ENCODE measurements at regions not wholly inside any gene's neighbourhood (a gene's known extent, or its start where the extent isn't known, plus 50 kb on each side); places are given as distances from the start of the nearest gene placed in this dataset.
"Not testable (repeated sequence)": the region's sequence is repeated elsewhere in the genome, so short reads cannot be mapped to it uniquely, and the experiment has no call there.

DNA sequence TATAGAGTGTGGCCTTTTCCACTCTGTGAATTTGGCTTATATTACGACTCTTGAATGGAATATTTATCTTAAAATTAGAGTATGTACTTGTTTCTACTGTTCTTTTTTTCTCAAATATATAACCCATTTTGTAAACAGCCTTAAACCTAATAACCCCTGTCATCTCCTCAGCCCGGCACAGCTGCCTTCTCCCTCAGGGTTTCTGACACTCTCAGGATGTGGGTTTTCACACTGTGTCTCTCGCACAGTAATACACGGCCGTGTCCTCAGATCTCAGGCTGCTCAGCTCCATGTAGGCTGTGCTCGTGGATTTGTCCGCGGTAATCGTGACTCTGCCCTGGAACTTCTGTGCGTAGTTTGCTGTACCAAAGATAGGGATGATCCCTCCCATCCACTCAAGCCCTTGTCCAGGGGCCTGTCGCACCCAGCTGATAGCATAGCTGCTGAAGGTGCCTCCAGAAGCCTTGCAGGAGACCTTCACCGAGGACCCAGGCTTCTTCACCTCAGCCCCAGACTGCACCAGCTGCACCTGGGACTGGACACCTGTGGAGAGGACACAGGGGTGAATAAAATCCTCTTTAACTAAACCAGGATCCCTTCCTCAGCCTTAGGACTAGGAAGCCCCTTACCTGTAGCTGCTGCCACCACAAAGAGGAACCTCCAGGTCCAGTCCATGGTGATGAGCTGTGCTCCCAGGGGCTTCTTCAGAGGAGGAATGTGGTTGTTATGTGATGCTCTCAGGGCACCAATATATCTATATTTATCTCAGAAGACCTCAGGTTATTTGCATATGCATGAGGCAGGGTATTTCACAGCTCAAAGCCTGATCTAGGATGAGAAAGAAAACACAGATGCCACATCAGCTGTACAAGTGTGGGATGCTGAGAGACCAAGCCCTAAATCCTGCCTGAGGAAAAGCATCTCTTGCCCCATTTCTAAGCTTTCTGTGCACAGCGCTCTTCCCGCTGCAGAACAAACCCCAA, 1188.4 kb downstream of the TMEM121 start:
- TF ChIP-seq POLR2A (IDR thresholded peaks at IDR 0.05; ENCODE audit: low read depth, low read length); EZH2 (IDR thresholded peaks at IDR 0.05; ENCODE audit: borderline replicate concordance, low read depth, low read length, severe bottlenecking): not testable (repeated sequence)
- TF ChIP-seq, protein P1, sequence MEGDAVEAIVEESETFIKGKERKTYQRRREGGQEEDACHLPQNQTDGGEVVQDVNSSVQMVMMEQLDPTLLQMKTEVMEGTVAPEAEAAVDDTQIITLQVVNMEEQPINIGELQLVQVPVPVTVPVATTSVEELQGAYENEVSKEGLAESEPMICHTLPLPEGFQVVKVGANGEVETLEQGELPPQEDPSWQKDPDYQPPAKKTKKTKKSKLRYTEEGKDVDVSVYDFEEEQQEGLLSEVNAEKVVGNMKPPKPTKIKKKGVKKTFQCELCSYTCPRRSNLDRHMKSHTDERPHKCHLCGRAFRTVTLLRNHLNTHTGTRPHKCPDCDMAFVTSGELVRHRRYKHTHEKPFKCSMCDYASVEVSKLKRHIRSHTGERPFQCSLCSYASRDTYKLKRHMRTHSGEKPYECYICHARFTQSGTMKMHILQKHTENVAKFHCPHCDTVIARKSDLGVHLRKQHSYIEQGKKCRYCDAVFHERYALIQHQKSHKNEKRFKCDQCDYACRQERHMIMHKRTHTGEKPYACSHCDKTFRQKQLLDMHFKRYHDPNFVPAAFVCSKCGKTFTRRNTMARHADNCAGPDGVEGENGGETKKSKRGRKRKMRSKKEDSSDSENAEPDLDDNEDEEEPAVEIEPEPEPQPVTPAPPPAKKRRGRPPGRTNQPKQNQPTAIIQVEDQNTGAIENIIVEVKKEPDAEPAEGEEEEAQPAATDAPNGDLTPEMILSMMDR (IDR thresholded peaks at IDR 0.05; ENCODE audit: extremely low read depth in 1 of 2, insufficient read depth in 1 of 2, low read depth in 1 of 2, low read length in 2 of 2), result not testable (repeated sequence)

All from endothelial cell of umbilical vein (primary cell).